ENCODE measurements at regions not wholly inside any gene's neighbourhood (a gene's known extent, or its start where the extent isn't known, plus 50 kb on each side); places are given as distances from the start of the nearest gene placed in this dataset.
A peak's percentile ranks its signal among the peaks of the same experiment; 100 is the strongest.
"Not testable (repeated sequence)": the region's sequence is repeated elsewhere in the genome, so short reads cannot be mapped to it uniquely, and the experiment has no call there.

DNA sequence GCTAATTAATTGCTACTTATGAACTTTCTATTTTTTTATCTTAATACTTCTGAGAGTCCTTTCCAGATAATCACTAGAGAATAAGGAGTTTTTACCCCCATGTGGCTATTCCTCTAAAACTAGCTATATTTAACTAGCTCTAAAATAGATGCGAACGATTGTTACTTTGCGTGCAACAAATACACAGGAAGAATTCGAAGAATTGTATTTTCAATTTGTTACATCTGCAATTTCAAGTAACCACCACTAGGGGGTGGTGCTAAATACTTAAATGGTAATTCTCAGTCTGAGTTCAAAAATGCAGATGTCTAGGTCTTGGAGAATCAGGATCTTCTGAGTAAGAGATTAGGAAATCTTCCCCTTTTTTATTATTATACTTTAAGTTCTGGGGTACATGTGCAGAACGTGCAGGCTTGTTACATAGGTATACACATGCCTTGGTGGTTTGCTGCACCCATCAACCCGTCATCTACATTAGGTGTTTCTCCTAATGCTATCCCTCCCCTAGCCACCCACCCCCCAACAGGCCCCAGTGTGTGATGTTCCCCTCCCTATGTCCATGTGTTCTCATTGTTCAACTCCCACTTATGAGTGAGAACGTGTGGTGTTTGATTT lies 80.9 kb upstream of the KIF2A start:
- H3K4me3 ChIP-seq (ENCODE audit: low read depth, low read length); DNase-seq (ENCODE audit: low read depth): not testable (repeated sequence)
- TF ChIP-seq, protein P1, sequence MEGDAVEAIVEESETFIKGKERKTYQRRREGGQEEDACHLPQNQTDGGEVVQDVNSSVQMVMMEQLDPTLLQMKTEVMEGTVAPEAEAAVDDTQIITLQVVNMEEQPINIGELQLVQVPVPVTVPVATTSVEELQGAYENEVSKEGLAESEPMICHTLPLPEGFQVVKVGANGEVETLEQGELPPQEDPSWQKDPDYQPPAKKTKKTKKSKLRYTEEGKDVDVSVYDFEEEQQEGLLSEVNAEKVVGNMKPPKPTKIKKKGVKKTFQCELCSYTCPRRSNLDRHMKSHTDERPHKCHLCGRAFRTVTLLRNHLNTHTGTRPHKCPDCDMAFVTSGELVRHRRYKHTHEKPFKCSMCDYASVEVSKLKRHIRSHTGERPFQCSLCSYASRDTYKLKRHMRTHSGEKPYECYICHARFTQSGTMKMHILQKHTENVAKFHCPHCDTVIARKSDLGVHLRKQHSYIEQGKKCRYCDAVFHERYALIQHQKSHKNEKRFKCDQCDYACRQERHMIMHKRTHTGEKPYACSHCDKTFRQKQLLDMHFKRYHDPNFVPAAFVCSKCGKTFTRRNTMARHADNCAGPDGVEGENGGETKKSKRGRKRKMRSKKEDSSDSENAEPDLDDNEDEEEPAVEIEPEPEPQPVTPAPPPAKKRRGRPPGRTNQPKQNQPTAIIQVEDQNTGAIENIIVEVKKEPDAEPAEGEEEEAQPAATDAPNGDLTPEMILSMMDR (IDR thresholded peaks at IDR 0.05; ENCODE audit: control insufficient read depth, extremely low read depth, insufficient read depth) = peak; percentile 22

DNA sequence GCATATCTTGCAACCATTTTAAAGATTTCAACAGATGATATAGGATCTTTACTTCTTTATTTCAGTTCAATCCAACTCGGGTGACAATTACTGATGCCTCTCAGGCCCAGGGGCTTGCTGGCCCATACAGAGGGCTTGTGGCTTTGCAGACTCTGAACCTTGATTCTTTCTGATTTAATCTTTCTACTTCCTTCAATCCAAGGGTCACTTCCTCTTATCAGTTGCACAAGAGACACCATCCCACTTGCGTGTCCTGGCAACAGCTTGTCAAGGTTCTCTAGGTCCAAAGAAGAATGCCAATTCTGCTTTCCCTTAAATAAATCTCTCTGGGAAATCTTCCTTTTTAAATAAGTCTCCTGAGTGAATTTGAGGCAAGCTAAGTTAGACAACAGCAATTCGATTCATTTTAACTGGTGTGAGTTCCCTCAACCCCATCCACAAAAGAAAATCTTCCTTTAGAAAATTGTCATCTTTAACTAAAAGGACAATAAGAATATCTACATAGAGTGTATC lies 75.1 kb upstream of the KIF2A start:
- not testable (repeated sequence) for DNase-seq (ENCODE audit: low read depth); H3K4me3 ChIP-seq (ENCODE audit: low read depth, low read length)

DNA sequence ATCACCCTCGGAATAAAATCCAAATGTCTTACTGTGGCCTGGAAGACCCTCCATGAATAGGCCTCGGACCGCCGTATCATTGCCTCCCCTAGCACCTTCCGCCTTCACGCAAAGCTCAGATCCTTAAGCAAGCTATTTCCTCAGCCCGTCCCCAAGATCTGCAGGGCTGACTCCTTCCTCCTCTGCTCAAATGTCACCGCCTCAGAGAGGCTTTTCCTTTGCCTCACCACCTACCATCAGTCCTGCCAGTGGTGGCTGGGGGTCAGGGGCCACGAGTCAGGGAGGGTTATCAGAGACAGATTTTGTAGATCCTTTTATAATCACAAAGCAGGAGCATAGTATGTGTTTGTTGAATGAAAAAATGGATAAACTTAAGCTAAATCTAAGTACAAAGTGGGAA lies 74.4 kb upstream of the KIF2A start:
- TF ChIP-seq, protein P1 (IDR thresholded peaks at IDR 0.05; ENCODE audit: control insufficient read depth, extremely low read depth, insufficient read depth) = no peak
- no peak overlapping the region for H3K4me3 ChIP-seq (ENCODE audit: low read depth, low read length)
- DNase-seq (ENCODE audit: low read depth) = no peak

DNA sequence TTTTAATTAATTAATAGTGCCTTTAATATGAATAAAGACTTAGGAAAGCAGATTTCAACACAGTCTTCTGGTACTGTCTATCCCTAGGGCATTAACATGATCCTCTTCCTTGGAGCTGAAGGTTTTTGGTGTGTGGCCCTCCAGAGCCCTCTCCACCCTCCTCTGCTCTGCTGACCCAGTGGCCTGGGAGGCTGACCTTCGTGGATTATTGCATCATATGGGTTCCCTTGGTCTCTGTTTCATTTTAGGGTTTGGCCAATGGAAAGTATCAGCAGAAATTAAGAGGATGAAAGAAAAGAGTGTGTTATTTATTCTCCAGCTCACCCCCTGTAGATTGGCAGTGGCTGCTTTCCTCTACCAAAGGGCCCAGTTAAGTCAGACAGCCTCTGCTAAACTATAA lies 73.8 kb upstream of the KIF2A start:
- not testable (repeated sequence) for DNase-seq (ENCODE audit: low read depth); H3K4me3 ChIP-seq (ENCODE audit: low read depth, low read length)

DNA sequence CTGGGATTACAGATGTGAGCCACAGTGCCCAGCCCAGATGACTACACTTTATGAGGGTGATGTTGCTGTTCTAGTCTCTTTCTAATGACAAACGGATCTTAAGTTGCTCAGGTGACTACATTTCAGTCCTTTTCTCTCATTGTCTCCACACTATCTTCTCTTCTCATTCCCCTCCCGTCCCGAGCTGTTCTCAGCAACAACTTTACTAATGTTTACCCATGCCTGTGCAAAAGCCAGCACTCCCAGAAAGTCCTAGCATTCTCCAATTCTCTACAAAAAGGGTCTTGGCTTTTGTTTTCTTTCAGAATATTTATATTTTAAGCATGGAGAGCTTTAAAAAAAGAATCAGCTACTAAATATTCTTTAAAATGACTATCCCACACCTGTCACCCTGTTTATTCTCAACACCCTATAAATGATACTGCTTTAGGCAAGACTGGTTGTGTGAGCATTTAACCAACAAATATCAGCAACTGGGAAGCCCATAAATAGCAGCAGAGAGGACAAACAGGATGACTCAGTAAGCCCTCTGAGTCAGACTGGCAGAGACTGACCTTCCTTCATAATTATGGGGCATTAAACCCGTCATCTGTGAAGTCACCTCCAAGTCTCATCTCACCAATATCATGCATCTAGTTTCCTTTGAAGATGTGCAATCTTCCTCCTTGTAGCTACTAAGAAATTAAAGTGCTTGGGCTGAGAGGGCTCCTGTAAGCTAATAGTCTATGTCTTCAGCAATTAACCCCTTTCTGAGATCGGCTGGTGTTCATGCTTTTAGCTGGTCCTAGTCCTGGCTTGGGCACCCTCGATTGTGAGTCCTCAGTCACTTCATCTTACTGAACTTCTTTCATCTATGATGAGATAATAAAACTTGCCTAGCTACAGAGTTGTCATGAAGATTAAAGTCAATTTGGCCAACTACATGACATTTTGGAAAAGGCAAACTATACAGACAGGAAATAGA lies 72.6 kb upstream of the KIF2A start:
- not testable (repeated sequence) for H3K4me3 ChIP-seq (ENCODE audit: low read depth, low read length)
- peak; percentile 38 for DNase-seq (ENCODE audit: low read depth)

DNA sequence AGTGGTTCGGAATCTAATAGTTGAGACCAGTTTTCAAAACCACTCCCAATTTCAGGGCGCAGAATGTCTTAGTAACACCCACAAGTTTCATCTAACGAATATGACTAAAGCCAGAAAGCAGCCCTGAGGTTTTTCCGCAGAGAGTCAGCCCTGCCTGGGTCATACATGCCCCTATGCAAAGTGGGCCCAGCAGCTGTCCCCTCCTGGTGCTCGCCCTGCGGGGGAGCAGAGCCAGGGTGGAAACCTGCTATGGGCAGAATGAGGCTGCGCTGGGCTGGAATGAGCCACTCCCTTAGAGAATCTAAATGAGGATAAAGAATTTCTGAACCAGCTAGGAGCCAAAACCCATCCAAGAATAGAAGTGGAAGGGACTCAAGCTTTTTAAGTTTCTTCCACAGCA lies 69.4 kb upstream of the KIF2A start:
- DNase-seq (ENCODE audit: low read depth) = not testable (repeated sequence)

DNA sequence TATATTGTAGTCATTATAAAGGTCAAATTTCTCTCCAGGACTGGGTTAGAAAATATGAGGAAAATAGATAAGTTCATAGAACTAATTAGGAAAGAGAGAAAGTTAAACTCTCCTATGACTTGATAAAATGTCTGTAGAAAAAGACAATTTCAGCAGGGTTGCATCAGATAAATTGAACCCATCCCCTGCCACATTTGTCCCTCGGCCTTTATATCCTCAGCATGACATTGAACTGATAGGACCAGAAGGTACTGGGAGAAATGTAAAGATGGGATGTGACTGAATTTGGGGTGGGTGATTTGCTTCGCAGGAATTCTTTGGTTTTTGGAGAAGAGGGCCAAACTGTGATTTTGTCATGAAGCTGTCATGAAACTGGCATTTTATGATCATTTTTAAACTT lies 68.1 kb upstream of the KIF2A start:
- H3K4me3 ChIP-seq (ENCODE audit: low read depth, low read length); DNase-seq (ENCODE audit: low read depth): not testable (repeated sequence)

More for the DNA sequence above, 69.4 kb upstream of the KIF2A start:
- H3K4me3 ChIP-seq (ENCODE audit: low read depth, low read length) = not testable (repeated sequence)

DNA sequence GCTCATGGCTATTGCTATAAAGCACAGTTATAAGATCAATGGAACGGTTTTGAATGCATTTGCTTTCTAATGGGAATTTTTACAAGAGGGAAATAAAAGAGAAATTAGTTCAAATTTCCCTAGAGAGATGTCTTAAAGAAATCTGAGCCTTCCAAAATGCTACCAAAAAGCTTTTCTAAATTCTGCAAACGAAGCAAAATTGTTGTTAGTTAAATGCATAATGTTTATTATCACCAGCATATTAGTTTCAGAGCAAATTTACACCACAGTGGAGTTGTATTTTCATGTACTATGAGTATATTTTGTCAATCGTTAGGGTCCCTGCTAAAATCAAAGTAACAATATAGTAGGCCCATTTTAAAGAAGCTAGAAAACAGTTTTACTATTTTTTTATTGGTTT lies 67.4 kb upstream of the KIF2A start:
- H3K4me3 ChIP-seq (ENCODE audit: low read depth, low read length); DNase-seq (ENCODE audit: low read depth): not testable (repeated sequence)

DNA sequence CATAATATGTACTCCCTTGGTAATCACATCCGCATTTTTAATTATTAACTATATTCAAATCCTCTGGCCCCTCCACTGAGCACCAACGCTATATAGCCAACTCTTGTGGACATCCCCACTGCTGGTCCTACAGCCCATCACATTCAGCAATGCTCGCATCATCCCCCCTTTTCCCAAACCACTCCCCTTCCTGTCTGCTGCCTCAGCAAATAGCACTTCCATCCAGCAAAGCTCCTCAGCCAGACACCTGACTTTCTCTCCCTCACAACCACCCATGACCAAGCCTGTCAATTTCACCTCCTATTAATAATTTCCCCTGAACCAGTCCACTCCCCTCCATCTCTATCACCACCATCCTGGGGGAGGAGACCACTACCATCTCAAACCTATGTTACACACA lies 65.5 kb upstream of the KIF2A start:
- H3K4me3 ChIP-seq (ENCODE audit: low read depth, low read length); DNase-seq (ENCODE audit: low read depth): not testable (repeated sequence)

DNA sequence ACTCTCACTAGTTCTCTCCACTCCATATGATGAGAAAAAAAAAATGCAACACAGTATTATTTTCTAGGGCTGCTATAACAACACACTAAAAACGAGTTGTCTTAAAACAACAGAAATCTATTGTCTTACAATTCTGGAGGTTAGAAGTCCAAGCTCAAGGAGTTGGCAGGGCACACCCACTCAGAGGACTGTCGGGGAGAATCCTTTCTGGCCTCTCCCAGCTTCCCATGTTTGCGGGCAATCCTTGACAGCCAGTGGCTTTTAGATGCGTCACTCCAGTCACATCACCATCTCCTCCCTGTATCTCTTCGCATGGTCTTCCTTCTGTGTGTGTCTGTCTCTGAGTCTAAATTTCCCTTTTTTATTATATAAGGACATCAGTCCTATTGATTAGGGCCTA lies 64.0 kb upstream of the KIF2A start:
- not testable (repeated sequence) for H3K4me3 ChIP-seq (ENCODE audit: low read depth, low read length); DNase-seq (ENCODE audit: low read depth)

DNA sequence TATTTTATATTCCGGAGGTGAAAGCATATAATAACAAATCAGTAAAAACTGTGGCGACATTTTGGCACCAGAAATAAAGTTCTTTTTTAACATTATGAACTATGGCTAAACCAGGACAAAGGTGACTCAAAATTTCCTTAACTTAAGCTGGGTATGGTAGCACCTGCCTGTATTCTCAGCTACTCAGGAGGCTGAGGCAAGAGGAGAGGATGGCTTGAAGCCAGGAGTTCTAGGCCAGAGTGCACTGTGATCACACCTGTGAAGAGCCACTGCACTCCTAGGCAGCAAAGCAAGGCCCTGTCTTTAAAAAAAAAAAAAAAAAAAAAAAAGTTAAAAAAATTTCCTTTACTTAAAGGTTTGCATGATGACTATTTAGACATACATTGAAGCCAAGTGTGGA lies 63.0 kb upstream of the KIF2A start:
- not testable (repeated sequence) for H3K4me3 ChIP-seq (ENCODE audit: low read depth, low read length); DNase-seq (ENCODE audit: low read depth)

DNA sequence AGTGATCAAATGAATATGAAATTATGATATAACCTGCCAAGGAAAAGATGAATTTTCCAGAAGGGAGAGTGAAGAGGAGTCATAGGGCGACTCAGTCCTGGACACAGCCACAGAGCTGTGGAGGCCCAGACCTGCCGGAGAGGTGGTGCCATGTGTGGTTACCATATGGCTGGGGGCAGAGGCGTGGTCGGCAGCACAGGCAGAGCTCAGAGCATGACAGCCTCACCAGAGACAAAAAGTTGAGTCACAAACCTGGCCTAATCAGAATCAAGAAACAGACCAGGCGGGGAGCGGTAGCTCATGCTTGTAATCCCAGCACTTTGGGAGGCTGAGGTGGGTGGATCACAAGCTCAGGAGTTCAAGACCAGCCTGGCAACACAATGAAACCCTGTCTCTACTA lies 57.8 kb upstream of the KIF2A start:
- H3K4me3 ChIP-seq (ENCODE audit: low read depth, low read length); DNase-seq (ENCODE audit: low read depth): not testable (repeated sequence)

DNA sequence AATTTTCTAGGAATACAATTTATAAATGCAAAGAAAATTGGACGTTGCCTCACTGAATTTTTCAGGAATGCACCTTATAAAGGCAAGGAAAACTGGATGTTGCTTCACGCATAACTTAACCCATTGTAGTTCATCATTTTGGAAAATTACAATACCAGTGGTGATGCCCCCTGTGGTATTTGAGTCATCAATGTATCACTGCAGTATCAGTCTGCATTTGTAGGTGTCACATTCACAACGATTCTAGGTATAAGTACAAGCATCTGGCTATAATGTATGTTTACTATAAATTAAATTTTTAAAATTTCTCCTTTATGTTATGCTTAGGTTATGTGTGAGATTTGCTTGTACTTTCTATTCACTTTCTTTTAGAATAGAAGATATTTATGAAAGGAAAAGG lies 55.9 kb upstream of the KIF2A start:
- H3K4me3 ChIP-seq (ENCODE audit: low read depth, low read length); DNase-seq (ENCODE audit: low read depth): not testable (repeated sequence)

DNA sequence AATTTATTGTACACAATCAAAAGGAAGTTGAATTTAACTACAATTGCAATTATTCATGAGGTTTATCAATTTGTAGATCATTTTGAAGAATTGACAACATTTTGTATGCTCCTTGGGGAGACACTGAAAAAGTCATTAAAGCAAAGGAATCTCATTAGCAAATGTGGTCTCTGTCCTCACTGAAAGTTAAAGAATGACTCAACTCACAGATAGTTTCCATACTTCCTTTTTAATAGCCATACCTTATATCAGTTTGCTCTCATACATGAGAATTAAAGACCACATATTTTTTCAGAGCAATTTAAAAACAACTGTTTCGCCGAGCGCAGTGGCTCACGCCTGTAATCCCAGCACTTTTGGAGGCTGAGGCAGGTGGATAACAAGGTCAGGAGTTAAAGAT lies 55.1 kb upstream of the KIF2A start:
- DNase-seq (ENCODE audit: low read depth); H3K4me3 ChIP-seq (ENCODE audit: low read depth, low read length): not testable (repeated sequence)

DNA sequence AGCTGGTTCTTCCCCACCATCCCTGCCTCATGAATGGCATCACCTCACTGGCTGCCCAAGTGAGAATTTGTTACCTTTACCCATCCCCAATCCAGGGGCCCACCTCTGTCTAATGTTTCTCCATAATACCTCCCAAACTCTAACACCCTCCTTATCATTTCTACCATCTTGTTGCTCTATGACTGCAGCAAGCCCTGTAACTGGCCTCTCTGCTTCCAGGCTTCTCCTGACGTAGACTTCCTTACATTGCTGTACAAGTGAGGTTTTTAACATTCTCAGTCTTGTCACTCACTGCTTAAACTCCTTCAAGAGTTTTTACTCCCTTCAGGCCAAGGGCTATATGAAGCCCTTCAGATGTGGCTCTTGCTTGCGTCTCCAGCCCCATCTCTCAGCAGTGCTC lies 53.5 kb upstream of the KIF2A start:
- H3K4me3 ChIP-seq (ENCODE audit: low read depth, low read length); DNase-seq (ENCODE audit: low read depth): not testable (repeated sequence)

DNA sequence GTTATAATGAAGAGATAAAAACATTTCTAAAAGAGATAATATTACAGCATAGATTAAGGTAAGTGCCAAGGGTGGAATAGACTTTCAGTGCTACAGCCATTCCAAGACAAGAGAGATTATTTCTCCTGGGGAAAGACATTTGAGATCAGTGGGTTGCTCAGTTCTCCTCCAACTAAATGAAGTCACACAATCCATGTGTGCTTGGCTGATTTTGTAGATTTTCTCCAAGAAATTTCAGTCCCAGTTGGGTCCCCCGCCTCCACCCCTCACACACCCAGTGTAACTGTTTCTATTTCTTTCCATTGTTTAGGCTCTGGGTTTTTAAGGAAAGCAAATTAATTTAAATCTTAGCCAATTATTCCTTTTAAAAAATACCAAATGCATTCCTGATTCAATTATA lies 50.5 kb upstream of the KIF2A start:
- DNase-seq (ENCODE audit: low read depth); H3K4me3 ChIP-seq (ENCODE audit: low read depth, low read length): not testable (repeated sequence)

Measured in LNCaP clone FGC (cell line).